SK-N-SH (cell line): ENCODE measurements at regions not wholly inside any gene's neighbourhood (a gene's known extent, or its start where the extent isn't known, plus 50 kb on each side); places are given as distances from the start of the nearest gene placed in this dataset.

Experiments used
- CTCF ChIA-PET: fragments of 300-600, 350-600 bp; formaldehyde crosslinking; extraction: SDS; loops from one replicate; lab custom pipeline; 2021; lab: Yijun Ruan, JAX
- POLR2A ChIA-PET: fragments of 350-600 bp; sonication (Branson Sonifier 250); formaldehyde crosslinking; extraction: SDS; loops from one replicate; lab custom pipeline; 2020; ENCODE audit warnings: antibody characterized with exemption, inconsistent platforms; lab: Yijun Ruan, JAX
- DNase-seq: peaks from one replicate; pipeline ENCODE4 v3.0.0; 2012
- H2AFZ ChIP-seq: fragments of 200-600 bp; sonication (generic); 2 replicates; pipeline ENCODE4 v1.8.1; 2016; ENCODE audit warnings: antibody characterized with exemption, mild to moderate bottlenecking, low read depth
- H3F3A ChIP-seq: fragments of 200-600 bp; sonication (generic); replicated peaks from 2 replicates; pipeline ENCODE3; 2016; ENCODE audit warnings: antibody characterized with exemption, mild to moderate bottlenecking; ENCODE audit not compliant: insufficient read depth
- H3K27ac ChIP-seq, 2 experiments: fragments of 200-500 bp in 1 of 2; fragments of 200-600 bp in 1 of 2; sonication (Bioruptor generic) in 1 of 2; sonication (generic), shearing (Covaris generic) in 1 of 2; 2 replicates each; pipeline versions ENCODE4 v1.5.1 to v1.6.1; 2014 to 2016; ENCODE audit warnings: low read depth in 2 of 2, inconsistent platforms in 1 of 2, low read length in 1 of 2, mild to moderate bottlenecking in 1 of 2, mixed read lengths in 1 of 2
- H3K27me3 ChIP-seq: fragments of 200-600 bp; sonication (generic), shearing (Covaris generic); 2 replicates; pipeline ENCODE4 v1.6.1; 2016; ENCODE audit warnings: mixed run types; ENCODE audit not compliant: insufficient read depth
- H3K36me3 ChIP-seq, 2 experiments: fragments of 200-500 bp in 1 of 2; fragments of 200-600 bp in 1 of 2; sonication (Bioruptor generic) in 1 of 2; sonication (generic) in 1 of 2; replicated peaks in 1 of 2; 2 replicates each; pipeline versions ENCODE3 to v1.5.1; 2014 to 2016; ENCODE audit warnings: low read length in 1 of 2, mild to moderate bottlenecking in 1 of 2; ENCODE audit not compliant: insufficient read depth in 2 of 2, control insufficient read depth in 1 of 2
- H3K4me1 ChIP-seq, 2 experiments: fragments of 200-500 bp in 1 of 2; fragments of 200-600 bp in 1 of 2; sonication (Bioruptor generic) in 1 of 2; sonication (generic), shearing (Covaris generic) in 1 of 2; 2 replicates each; pipeline versions ENCODE4 v1.5.1 to v1.6.1; 2014 to 2016; ENCODE audit warnings: low read depth in 1 of 2, low read length in 1 of 2, mixed run types in 1 of 2; ENCODE audit not compliant: insufficient read depth in 2 of 2, control insufficient read depth in 1 of 2
- H3K4me2 ChIP-seq: fragments of 200-600 bp; sonication (generic), shearing (Covaris generic); 2 replicates; pipeline ENCODE4 v1.6.1; 2017; ENCODE audit warnings: mixed run types
- H3K4me3 ChIP-seq, 2 experiments: fragments of 200-500 bp in 1 of 2; fragments of 200-600 bp in 1 of 2; sonication (Bioruptor generic) in 1 of 2; sonication (generic), shearing (Covaris generic) in 1 of 2; 2 replicates each; pipeline versions ENCODE4 v1.5.1 to v1.8.1; 2014 to 2016; ENCODE audit warnings: low read depth in 2 of 2, inconsistent platforms in 1 of 2, low read length in 1 of 2, mild to moderate bottlenecking in 1 of 2, mixed read lengths in 1 of 2, moderate library complexity in 1 of 2
- H3K79me2 ChIP-seq: fragments of 200-600 bp; sonication (generic); 2 replicates; pipeline ENCODE4 v1.8.1; 2017; ENCODE audit warnings: mild to moderate bottlenecking; ENCODE audit not compliant: insufficient read depth
- H3K9ac ChIP-seq: fragments of 200-600 bp; sonication (generic); 2 replicates; pipeline ENCODE4 v1.6.1; 2017; ENCODE audit warnings: mixed run types
- H3K9me2 ChIP-seq: fragments of 200-600 bp; sonication (generic); 2 replicates; pipeline ENCODE4 v1.6.1; 2017; ENCODE audit warnings: mixed run types
- H3K9me3 ChIP-seq: fragments of 200-600 bp; sonication (generic); 2 replicates; pipeline ENCODE4 v1.6.1; 2017; ENCODE audit warnings: mixed run types, mild to moderate bottlenecking, moderate library complexity
- H4K20me1 ChIP-seq: fragments of 200-600 bp; sonication (generic); 2 replicates; pipeline ENCODE4 v1.6.1; 2017; ENCODE audit warnings: mild to moderate bottlenecking, mixed run types; ENCODE audit not compliant: insufficient read depth
- CTCF ChIP-seq: fragments of 200-600 bp; sonication (generic); IDR thresholded peaks from 2 replicates; pipeline ENCODE4 v1.6.1; 2017; ENCODE audit warnings: antibody characterized with exemption, mild to moderate bottlenecking, moderate library complexity
- ELF1 ChIP-seq: IDR thresholded peaks from 2 replicates; pipeline ENCODE4 v1.4.0; 2012
- FOSL2 ChIP-seq: IDR thresholded peaks from 2 replicates; pipeline ENCODE4 v1.4.0; 2012; ENCODE audit warnings: low read depth, mild to moderate bottlenecking, moderate library complexity, borderline replicate concordance
- GABPA ChIP-seq: IDR thresholded peaks from 2 replicates; pipeline ENCODE4 v1.4.0; 2012; ENCODE audit warnings: low read depth, mild to moderate bottlenecking
- IRF3 ChIP-seq: fragments of 150-350 bp; IDR thresholded peaks from 2 replicates; pipeline ENCODE4 v1.6.1; 2016; ENCODE audit warnings: mild to moderate bottlenecking, low read depth, low read length
- NFIC ChIP-seq: IDR thresholded peaks from 2 replicates; pipeline ENCODE4 v1.4.0; 2012; ENCODE audit warnings: borderline replicate concordance
- PBX3 ChIP-seq: IDR thresholded peaks from 2 replicates; pipeline ENCODE4; 2012
- RCOR1 ChIP-seq: fragments of 150-350 bp; IDR thresholded peaks from 2 replicates; pipeline ENCODE4 v1.6.1; 2017; ENCODE audit warnings: antibody characterized with exemption, low read length
- RXRA ChIP-seq: IDR thresholded peaks from 2 replicates; pipeline ENCODE4 v1.4.0; 2012; ENCODE audit warnings: low read depth, mild to moderate bottlenecking, borderline replicate concordance
- SMC3 ChIP-seq: IDR thresholded peaks from 2 replicates; pipeline ENCODE4 v1.6.1; 2012; ENCODE audit warnings: low read depth, low read length, improper control_type of control experiment
- TAF1 ChIP-seq: IDR thresholded peaks from 2 replicates; pipeline ENCODE4 v1.6.1; 2012; ENCODE audit warnings: low read depth, mild to moderate bottlenecking, low read length, moderate library complexity, borderline replicate concordance
- TCF12 ChIP-seq: IDR thresholded peaks from 2 replicates; pipeline ENCODE4 v1.4.0; 2012
- USF2 ChIP-seq: fragments of 150-350 bp; IDR thresholded peaks from 2 replicates; pipeline ENCODE4 v1.6.1; 2017; ENCODE audit warnings: antibody characterized with exemption, low read length, low read depth, borderline replicate concordance
- ZBTB33 ChIP-seq: IDR thresholded peaks from 2 replicates; pipeline ENCODE4 v1.4.0; 2012; ENCODE audit warnings: low read depth, borderline replicate concordance
- WGBS: methylation state at CpG from one replicate; pipeline ENCODE4 v1.1.6; 2017; ENCODE audit warnings: low lambda C conversion rate; 5-methylcytosine and 5-hydroxymethylcytosine counted together

GRCh38 chr1:88318740-88319139 is 365.3 kb upstream of the PKN2 start (continued):
- no peak for TF ChIP-seq RXRA
- no peak for TF ChIP-seq FOSL2
- no peak for TF ChIP-seq PBX3
- no peak for TF ChIP-seq ELF1
- TF ChIP-seq USF2: no peak
- TF ChIP-seq RCOR1: no peak

GRCh38 chr1:88320291-88320690 is 363.8 kb upstream of the PKN2 start:
- DNase-seq: no peak
- Histone ChIP-seq H2AFZ (no peak overlapping the region), H3K9me2 (no peaks in the 10 kb centered on the region), H3K27me3 (no peaks in the 10 kb centered on the region), H3K36me3 (no peaks in the 10 kb centered on the region), H3K9ac (no peak overlapping the region), H3K79me2 (no peaks in the 10 kb centered on the region), H3K4me3 (no peak overlapping the region), H3F3A (no peaks in the 10 kb centered on the region), H3K9me3 (no peaks in the 10 kb centered on the region), H3K4me1 (no peaks in the 10 kb centered on the region), H4K20me1 (no peaks in the 10 kb centered on the region), H3K27ac (no peak overlapping the region), H3K4me2 (no peak overlapping the region)
- ChIA-PET CTCF (no interaction called here), POLR2A (no interaction called here)
- TF ChIP-seq TAF1 (no peak), TCF12 (no peak), NFIC (no peak), SMC3 (no peak), IRF3 (no peak), ZBTB33 (no peak), CTCF (no peak), GABPA (no peak)
- WGBS: 58% methylated on average over 3 of the region's 3 CpGs
